HG03108 (cell line): ENCODE measurements at regions not wholly inside any gene's neighbourhood (a gene's known extent, or its start where the extent isn't known, plus 50 kb on each side); places are given as distances from the start of the nearest gene placed in this dataset.

Experiments used
- ATAC-seq: cut with Tn5 transposase; IDR thresholded peaks from one replicate; pipeline ENCODE4 v1.9.1; 2021; ENCODE audit warnings: moderate library complexity; ENCODE audit not compliant: unreplicated experiment

GRCh38 chrX:40325161-40325560 lies 227.4 kb upstream of the BCOR start:
- ATAC-seq, result no peak

- no peak for ATAC-seq
Measured at GRCh38 chrX:40323977-40324376, 226.2 kb upstream of the BCOR start.

- no peak for ATAC-seq
Measured at GRCh38 chrX:40320819-40321218, 223.1 kb upstream of the BCOR start.

- ATAC-seq, result no peak
Measured at GRCh38 chrX:40318801-40319200, 221.0 kb upstream of the BCOR start.

GRCh38 chrX:40318076-40318475 lies 220.3 kb upstream of the BCOR start:
- ATAC-seq, result no peak

GRCh38 chrX:40316502-40316901 lies 218.7 kb upstream of the BCOR start:
- ATAC-seq, result no peak

- no peak for ATAC-seq
Measured at GRCh38 chrX:40314070-40314469, 216.3 kb upstream of the BCOR start.

- no peak for ATAC-seq
Measured at GRCh38 chrX:40313269-40313668, 215.5 kb upstream of the BCOR start.

- no peak for ATAC-seq
Measured at GRCh38 chrX:40310447-40310846, 212.7 kb upstream of the BCOR start.

GRCh38 chrX:40310016-40310415 lies 212.3 kb upstream of the BCOR start:
- no peak for ATAC-seq

- ATAC-seq, result no peak
Measured at GRCh38 chrX:40307871-40308270, 210.1 kb upstream of the BCOR start.

GRCh38 chrX:40304115-40304514 lies 206.4 kb upstream of the BCOR start:
- no peak for ATAC-seq

- ATAC-seq, result no peak
Measured at GRCh38 chrX:40303256-40304077, 205.7 kb upstream of the BCOR start.

- no peak for ATAC-seq
Measured at GRCh38 chrX:40300286-40300890, 202.6 kb upstream of the BCOR start.

- ATAC-seq, result no peak
Measured at GRCh38 chrX:40299641-40300046, 201.9 kb upstream of the BCOR start.

GRCh38 chrX:40298572-40299479 lies 201.1 kb upstream of the BCOR start:
- ATAC-seq, result no peak

- no peak for ATAC-seq
Measured at GRCh38 chrX:40298069-40298468, 200.3 kb upstream of the BCOR start.

- no peak for ATAC-seq
Measured at GRCh38 chrX:40291553-40291952, 193.8 kb upstream of the BCOR start.

- no peak for ATAC-seq
Measured at GRCh38 chrX:40290517-40290916, 192.8 kb upstream of the BCOR start.

- ATAC-seq, result no peak
Measured at GRCh38 chrX:40285876-40286275, 188.1 kb upstream of the BCOR start.

- no peak for ATAC-seq
Measured at GRCh38 chrX:40284852-40285251, 187.1 kb upstream of the BCOR start.

- no peak for ATAC-seq
Measured at GRCh38 chrX:40283981-40284380, 186.2 kb upstream of the BCOR start.
